H7 (cell line): ENCODE measurements at regions not wholly inside any gene's neighbourhood (a gene's known extent, or its start where the extent isn't known, plus 50 kb on each side); places are given as distances from the start of the nearest gene placed in this dataset.

Experiments
- DNase-seq: peaks from one replicate; pipeline ENCODE4 v3.0.0; 2012
- H3K27me3 ChIP-seq: 2 replicates; pipeline ENCODE4 v1.6.0; 2011; ENCODE audit warnings: mild to moderate bottlenecking, low read length; ENCODE audit not compliant: control insufficient read depth, insufficient read depth
- H3K36me3 ChIP-seq: replicated peaks from 2 replicates; pipeline ENCODE4 v1.5.1; 2011; ENCODE audit warnings: low read length; ENCODE audit not compliant: control insufficient read depth, insufficient read depth
- H3K4me3 ChIP-seq: 2 replicates; pipeline ENCODE4 v1.5.1; 2011; ENCODE audit warnings: low read depth, mild to moderate bottlenecking, control low read depth, low read length, moderate library complexity; ENCODE audit not compliant: insufficient read depth

GRCh38 chr1:115215703-115216521 lies 122.1 kb downstream of the NGF start:
- DNase-seq: no peak
- Histone ChIP-seq H3K36me3 (no peaks in the 10 kb centered on the region), H3K4me3 (no peak overlapping the region), H3K27me3 (no peaks in the 10 kb centered on the region)

- no peak for DNase-seq
- Histone ChIP-seq H3K27me3 (no peaks in the 10 kb centered on the region), H3K36me3 (no peaks in the 10 kb centered on the region), H3K4me3 (no peak overlapping the region)
These were observed 122.9 kb downstream of the NGF start for GRCh38 chr1:115215110-115215509.

DNA sequence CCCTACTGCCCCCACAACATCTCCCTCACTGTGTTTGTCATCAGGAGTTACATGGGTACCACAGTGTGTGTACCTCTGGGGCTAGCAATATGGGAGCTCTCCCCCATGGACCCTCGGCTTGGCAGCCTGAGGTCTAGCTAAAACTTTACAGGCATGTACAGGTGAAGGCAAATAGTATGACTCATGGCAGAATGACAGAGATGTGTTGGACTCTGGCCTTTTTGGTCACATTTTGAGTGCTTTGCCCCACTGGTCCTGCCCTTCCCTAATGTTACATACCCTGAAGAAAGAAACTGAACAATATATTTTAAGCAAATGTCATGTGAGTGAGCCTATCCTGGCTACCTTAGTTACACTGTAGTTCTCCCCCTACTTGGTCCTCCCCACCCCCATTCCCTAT lies 124.0 kb downstream of the NGF start:
- Histone ChIP-seq H3K4me3 (no peak overlapping the region), H3K36me3 (no peaks in the 10 kb centered on the region), H3K27me3 (no peaks in the 10 kb centered on the region)
- DNase-seq: no peak

DNA sequence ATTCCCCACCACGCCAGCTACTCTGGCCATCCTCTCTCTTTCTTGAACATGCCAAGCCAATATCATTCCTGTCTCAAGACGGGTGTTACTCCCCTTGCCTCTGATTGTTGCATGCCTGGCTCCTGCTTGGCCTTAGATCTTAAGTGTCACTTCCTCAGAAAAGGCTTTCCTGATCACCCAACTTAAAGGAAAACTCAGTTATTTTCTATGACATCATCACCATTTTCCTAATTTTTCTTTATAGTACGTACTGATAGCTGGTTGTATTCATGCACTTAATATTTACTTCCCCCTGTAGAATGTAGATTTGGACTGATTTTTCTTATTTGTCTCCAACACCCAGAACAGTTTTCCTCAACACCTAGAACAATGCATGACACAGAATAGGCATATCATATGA lies 123.8 kb upstream of the TSPAN2 start:
- no peaks in the 10 kb centered on the region for H3K27me3 ChIP-seq
- no peaks in the 10 kb centered on the region for H3K36me3 ChIP-seq
- no peak for DNase-seq
- no peak overlapping the region for H3K4me3 ChIP-seq

- Histone ChIP-seq H3K36me3 (no peaks in the 10 kb centered on the region), H3K4me3 (no peak overlapping the region), H3K27me3 (no peaks in the 10 kb centered on the region)
- no peak for DNase-seq
These were observed 121.9 kb upstream of the TSPAN2 start for GRCh38 chr1:115211071-115211745.

DNA sequence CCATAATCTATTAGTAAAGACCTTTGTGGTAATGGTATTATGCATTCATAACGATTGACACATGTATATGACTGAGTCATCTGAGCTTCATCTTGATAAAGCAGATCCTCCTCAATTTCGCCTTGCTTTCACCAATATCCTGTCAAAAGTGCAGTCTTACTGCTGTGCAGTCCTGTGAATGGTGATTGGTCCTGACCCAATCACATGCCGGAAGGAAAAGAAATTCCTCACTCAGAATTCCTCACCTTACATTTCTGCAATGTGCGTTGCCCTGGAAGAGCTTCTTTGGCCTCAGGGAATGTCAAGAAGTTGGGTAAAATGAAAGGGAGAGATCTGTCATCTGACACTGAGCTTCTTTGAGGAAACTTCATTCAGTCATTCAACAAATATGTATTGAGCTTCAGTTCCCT lies 121.0 kb upstream of the TSPAN2 start:
- Histone ChIP-seq H3K36me3 (no peaks in the 10 kb centered on the region), H3K27me3 (no peaks in the 10 kb centered on the region), H3K4me3 (no peak overlapping the region)
- DNase-seq: no peak

- Histone ChIP-seq H3K27me3 (no peaks in the 10 kb centered on the region), H3K36me3 (no peaks in the 10 kb centered on the region), H3K4me3 (no peak overlapping the region)
- no peak for DNase-seq
These were observed 115.2 kb upstream of the TSPAN2 start for GRCh38 chr1:115204513-115204912.

DNA sequence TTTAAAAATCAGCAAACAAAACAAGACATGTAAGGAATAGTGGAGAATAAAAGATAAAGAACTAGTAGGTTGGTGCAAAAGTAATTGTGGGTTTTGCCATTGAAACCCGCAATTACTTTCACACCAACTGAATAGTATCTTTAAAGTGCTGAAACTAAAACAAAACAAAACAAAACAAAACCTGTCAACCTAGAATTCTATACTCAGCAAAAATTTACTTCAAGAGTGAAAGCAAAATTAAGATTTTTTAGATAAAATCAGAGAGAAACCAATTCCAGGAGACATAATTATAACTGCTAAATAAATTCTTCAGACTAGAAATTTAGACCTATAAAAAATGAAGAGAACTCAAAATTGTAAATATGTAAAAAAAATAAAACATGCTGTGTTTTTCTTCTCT lies 114.0 kb upstream of the TSPAN2 start:
- H3K36me3 ChIP-seq: no peaks in the 10 kb centered on the region
- H3K4me3 ChIP-seq: no peak overlapping the region
- no peak for DNase-seq
- no peaks in the 10 kb centered on the region for H3K27me3 ChIP-seq

DNA sequence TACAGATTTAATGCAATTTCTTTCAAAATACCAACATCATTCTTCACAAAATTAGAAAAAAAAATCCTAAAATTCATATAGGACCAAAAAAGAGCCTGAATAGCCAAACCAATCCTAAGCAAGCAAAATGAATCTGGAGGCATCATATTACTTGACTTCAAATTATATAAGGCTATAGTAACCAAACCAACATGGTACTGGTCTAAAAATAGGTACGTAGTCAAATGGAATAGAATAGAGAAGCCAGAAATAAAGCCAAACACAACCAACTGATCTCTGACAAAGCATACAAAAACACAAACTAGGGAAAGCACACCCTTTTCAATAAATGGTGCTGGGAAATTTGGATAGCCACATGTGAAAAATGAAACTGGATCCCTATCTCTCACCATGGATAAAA lies 112.3 kb upstream of the TSPAN2 start:
- DNase-seq: no peak
- H3K36me3 ChIP-seq: no peaks in the 10 kb centered on the region
- H3K27me3 ChIP-seq: no peaks in the 10 kb centered on the region
- H3K4me3 ChIP-seq: no peak overlapping the region

DNA sequence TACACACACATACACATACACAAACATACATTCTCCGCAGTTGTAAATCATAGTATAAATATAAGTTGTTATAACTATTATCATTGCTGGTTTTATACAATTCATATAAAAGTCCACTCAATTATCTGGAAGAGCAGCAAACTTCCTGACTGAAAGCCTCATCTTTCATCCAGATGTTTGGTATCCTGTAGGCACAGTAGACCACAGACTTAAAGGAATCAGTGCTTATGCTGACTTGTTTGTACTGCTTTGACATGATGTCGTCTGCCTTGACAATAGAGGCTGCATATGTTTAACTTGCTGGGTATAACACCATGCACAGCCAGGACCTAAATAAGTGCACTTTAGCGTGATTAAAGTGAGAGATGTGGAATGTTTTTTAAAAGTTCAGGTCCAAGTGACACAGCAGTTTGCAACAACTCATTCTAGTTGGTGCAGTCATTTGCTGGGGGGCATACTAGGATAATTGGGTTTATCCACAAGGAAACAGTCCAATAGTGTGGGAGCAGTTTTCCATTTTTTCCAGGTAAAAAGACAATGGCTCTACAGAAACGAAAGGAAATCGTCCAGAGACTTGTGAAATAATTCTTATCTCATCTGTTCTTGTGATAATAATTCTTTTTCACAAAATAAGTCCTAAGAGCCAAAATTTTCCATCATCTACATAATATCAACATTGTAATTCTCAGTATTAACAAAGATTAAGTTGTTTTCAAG lies 110.3 kb upstream of the TSPAN2 start:
- Histone ChIP-seq H3K27me3 (no peaks in the 10 kb centered on the region), H3K36me3 (no peaks in the 10 kb centered on the region), H3K4me3 (no peak overlapping the region)
- no peak for DNase-seq

DNA sequence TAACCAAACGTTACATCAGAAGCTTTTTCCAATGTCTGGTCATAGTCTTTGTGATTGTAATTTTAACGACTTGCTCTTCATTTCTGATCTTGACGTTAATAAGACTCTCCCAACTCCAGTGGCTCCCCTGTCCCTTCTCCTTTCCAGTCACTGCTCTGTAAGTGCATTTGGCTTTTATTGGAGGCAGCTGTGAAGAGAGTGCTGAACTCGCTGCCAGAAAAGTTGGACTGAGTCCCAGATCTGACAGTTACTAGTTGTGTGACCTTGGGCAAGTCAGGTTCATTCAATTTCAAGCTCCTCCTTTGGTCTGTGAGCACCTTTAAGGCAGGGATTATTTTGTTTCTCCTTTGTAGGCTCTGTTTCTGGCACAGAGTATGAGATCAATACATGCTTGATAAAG lies 109.6 kb upstream of the TSPAN2 start:
- DNase-seq: no peak
- Histone ChIP-seq H3K36me3 (no peaks in the 10 kb centered on the region), H3K27me3 (no peaks in the 10 kb centered on the region), H3K4me3 (no peak overlapping the region)

DNA sequence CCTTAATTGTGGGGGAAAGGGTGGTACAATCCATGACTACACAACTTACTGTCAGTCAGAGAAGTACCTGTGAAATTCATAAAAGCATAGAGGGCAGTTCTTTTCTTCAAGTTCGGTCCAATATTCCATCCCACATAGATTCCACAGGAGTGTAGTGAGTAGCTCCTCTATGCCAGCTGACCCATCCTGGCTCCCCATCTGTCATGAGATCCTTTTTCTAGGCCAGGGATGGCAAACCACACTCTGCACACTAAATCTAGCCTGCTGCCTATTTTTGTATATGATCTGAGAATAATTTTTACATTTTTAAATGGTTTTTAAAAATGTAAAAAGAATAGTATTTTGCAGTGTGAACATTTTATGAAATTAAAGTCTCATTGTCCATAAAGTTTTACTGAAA lies 107.0 kb upstream of the TSPAN2 start:
- H3K27me3 ChIP-seq: no peaks in the 10 kb centered on the region

DNA sequence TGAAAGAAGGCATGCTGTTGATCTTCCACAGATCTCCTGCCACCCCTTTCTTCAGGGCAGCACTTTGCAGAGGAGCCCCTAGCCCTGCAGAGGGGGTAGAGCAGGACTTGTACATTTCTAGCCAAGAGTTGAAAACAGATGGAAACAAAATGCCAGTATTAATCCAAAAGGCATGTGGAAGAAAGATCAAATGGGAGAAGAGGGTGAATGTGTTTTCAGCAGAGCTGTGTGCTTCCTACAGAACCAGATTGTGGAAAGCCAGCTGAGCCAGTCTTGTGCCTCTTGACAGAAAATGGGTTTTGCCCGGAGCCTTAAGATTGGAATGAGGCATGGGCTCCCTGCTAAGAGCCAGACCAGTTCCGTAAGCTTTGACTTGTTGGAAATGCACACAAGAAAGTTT lies 105.2 kb upstream of the TSPAN2 start:
- H3K4me3 ChIP-seq: no peak overlapping the region
- DNase-seq: no peak
- no peaks in the 10 kb centered on the region for H3K27me3 ChIP-seq
- no peaks in the 10 kb centered on the region for H3K36me3 ChIP-seq

More for the DNA sequence above, 107.0 kb upstream of the TSPAN2 start:
- Histone ChIP-seq H3K4me3 (no peak overlapping the region), H3K36me3 (no peaks in the 10 kb centered on the region)
- DNase-seq: no peak

- no peak for DNase-seq
- Histone ChIP-seq H3K36me3 (no peaks in the 10 kb centered on the region), H3K4me3 (no peak overlapping the region), H3K27me3 (no peaks in the 10 kb centered on the region)
These were observed 103.9 kb upstream of the TSPAN2 start for GRCh38 chr1:115193046-115193828.
